ENCODE measurements at regions not wholly inside any gene's neighbourhood (a gene's known extent, or its start where the extent isn't known, plus 50 kb on each side); places are given as distances from the start of the nearest gene placed in this dataset.

GRCh38 chr3:148004331-148004730 is 595.2 kb downstream of the ZIC1 start:
- TF ChIP-seq POLR2A (IDR thresholded peaks at IDR 0.05; ENCODE audit: low read length), result no peak
- no peak for TF ChIP-seq ELK1 (IDR thresholded peaks at IDR 0.05; ENCODE audit: low read depth, low read length)
- TF ChIP-seq HDAC2 (IDR thresholded peaks at IDR 0.05), result no peak
- TF ChIP-seq CTCF (IDR thresholded peaks at IDR 0.05), result no peak
- TF ChIP-seq CBX2 (IDR thresholded peaks at IDR 0.05; ENCODE audit: borderline replicate concordance, low read depth), result no peak
